OCI-LY3 (cell line): ENCODE measurements at regions not wholly inside any gene's neighbourhood (a gene's known extent, or its start where the extent isn't known, plus 50 kb on each side); places are given as distances from the start of the nearest gene placed in this dataset.

ENCODE experiments used
- CTCF ChIP-seq: fragments of 200-600, 300-600 bp; sonication (generic); IDR thresholded peaks from 2 replicates; pipeline ENCODE4 v1.5.1; 2014; ENCODE audit warnings: antibody characterized with exemption, low read length, low read depth
- EZH2phosphoT487 ChIP-seq: fragments of 200-600 bp; shearing (Covaris generic); IDR thresholded peaks from 2 replicates; pipeline ENCODE4 v1.6.1; 2018; ENCODE audit warnings: antibody characterized with exemption, mixed run types, low read depth

- TF ChIP-seq CTCF (no peak), EZH2phosphoT487 (no peak)
Observed at GRCh38 chr20:24109537-24109936, 121.0 kb upstream of the GGTLC1 start.
